Endothelial cell (in vitro differentiated cells): ENCODE measurements at regions not wholly inside any gene's neighbourhood (a gene's known extent, or its start where the extent isn't known, plus 50 kb on each side); places are given as distances from the start of the nearest gene placed in this dataset.
"Not testable (repeated sequence)": the region's sequence is repeated elsewhere in the genome, so short reads cannot be mapped to it uniquely, and the experiment has no call there.

ENCODE experiments used
- DNase-seq: peaks from one replicate; pipeline ENCODE4 v3.0.0; 2021; ENCODE audit warnings: low spot score
- H3K27ac Mint-ChIP-seq: one replicate; pipeline ENCODE4 v1.8.0; 2021; ENCODE audit warnings: mixed read lengths, inconsistent platforms; ENCODE audit not compliant: unreplicated experiment
- H3K27me3 Mint-ChIP-seq: one replicate; pipeline ENCODE4 v1.8.0; 2021; ENCODE audit warnings: mild to moderate bottlenecking, moderate library complexity, mixed read lengths, inconsistent platforms; ENCODE audit not compliant: unreplicated experiment
- H3K36me3 Mint-ChIP-seq: one replicate; pipeline ENCODE4 v1.8.0; 2021; ENCODE audit warnings: mild to moderate bottlenecking, low read depth, mixed read lengths, inconsistent platforms; ENCODE audit not compliant: unreplicated experiment
- H3K4me1 Mint-ChIP-seq: one replicate; pipeline ENCODE4 v1.8.0; 2021; ENCODE audit warnings: mild to moderate bottlenecking, mixed read lengths, inconsistent platforms; ENCODE audit not compliant: unreplicated experiment
- H3K4me3 Mint-ChIP-seq: one replicate; pipeline ENCODE4 v1.8.0; 2021; ENCODE audit warnings: mild to moderate bottlenecking, mixed read lengths, inconsistent platforms; ENCODE audit not compliant: unreplicated experiment
- H3K9me3 Mint-ChIP-seq: one replicate; pipeline ENCODE4 v1.8.0; 2021; ENCODE audit warnings: mixed read lengths, inconsistent platforms; ENCODE audit not compliant: unreplicated experiment
- CTCF ChIP-seq: fragments of 200-600 bp; sonication (generic); IDR thresholded peaks from one replicate; pipeline ENCODE4 v1.5.0; 2021; ENCODE audit warnings: antibody characterized with exemption; ENCODE audit not compliant: unreplicated experiment

GRCh38 chr1:204773246-204773645, 87.7 kb upstream of the LRRN2 start:
- no peak for TF ChIP-seq CTCF
- no peak overlapping the region for H3K27ac Mint-ChIP-seq

GRCh38 chr1:204775546-204775945, 90.0 kb upstream of the LRRN2 start:
- Mint-ChIP-seq H3K4me1 (peaks cover 3% of the 10 kb centered on the region), H3K27ac (no peak overlapping the region), H3K27me3 (peaks cover 1% of the 10 kb centered on the region)

More at GRCh38 chr1:204773246-204773645, 87.7 kb upstream of the LRRN2 start:
- Mint-ChIP-seq H3K9me3 (peaks cover 5% of the 10 kb centered on the region), H3K27me3 (peaks cover 1% of the 10 kb centered on the region), H3K4me1 (peaks cover 6% of the 10 kb centered on the region), H3K4me3 (no peak overlapping the region), H3K36me3 (no peaks in the 10 kb centered on the region)
- DNase-seq = no peak

GRCh38 chr1:204777591-204777990, 92.1 kb upstream of the LRRN2 start:
- Mint-ChIP-seq H3K27me3 (no peaks in the 10 kb centered on the region), H3K9me3 (no peaks in the 10 kb centered on the region), H3K4me3 (no peak overlapping the region), H3K36me3 (no peaks in the 10 kb centered on the region), H3K4me1 (no peaks in the 10 kb centered on the region), H3K27ac (no peak overlapping the region)
- TF ChIP-seq CTCF = no peak
- DNase-seq = no peak

More at GRCh38 chr1:204775546-204775945, 90.0 kb upstream of the LRRN2 start:
- no peaks in the 10 kb centered on the region for H3K36me3 Mint-ChIP-seq
- H3K9me3 Mint-ChIP-seq = peaks cover 5% of the 10 kb centered on the region
- no peak overlapping the region for H3K4me3 Mint-ChIP-seq
- no peak for TF ChIP-seq CTCF
- DNase-seq = no peak

- no peak overlapping the region for H3K27ac Mint-ChIP-seq
- H3K4me3 Mint-ChIP-seq = no peak overlapping the region
- DNase-seq = no peak
- H3K4me1 Mint-ChIP-seq = peaks cover 3% of the 10 kb centered on the region
- H3K27me3 Mint-ChIP-seq = no peaks in the 10 kb centered on the region
- H3K36me3 Mint-ChIP-seq = no peaks in the 10 kb centered on the region
- no peak for TF ChIP-seq CTCF
- no peaks in the 10 kb centered on the region for H3K9me3 Mint-ChIP-seq
These were observed 90.0 kb upstream of the NFASC start for GRCh38 chr1:204780630-204781029.

- Mint-ChIP-seq H3K27ac (no peak overlapping the region), H3K4me3 (no peak overlapping the region), H3K36me3 (no peaks in the 10 kb centered on the region), H3K9me3 (no peaks in the 10 kb centered on the region), H3K27me3 (no peaks in the 10 kb centered on the region), H3K4me1 (peaks cover 13% of the 10 kb centered on the region)
- DNase-seq = no peak
- TF ChIP-seq CTCF = no peak
These were observed 88.5 kb upstream of the NFASC start for GRCh38 chr1:204782118-204782700.

GRCh38 chr1:204785023-204785422, 85.6 kb upstream of the NFASC start:
- not testable (repeated sequence) for H3K9me3 Mint-ChIP-seq, H3K4me3 Mint-ChIP-seq, H3K27ac Mint-ChIP-seq, H3K27me3 Mint-ChIP-seq, DNase-seq, H3K36me3 Mint-ChIP-seq
- H3K4me1 Mint-ChIP-seq = peaks cover 25% of the 10 kb centered on the region
